HG02798 (cell line): ENCODE measurements at regions not wholly inside any gene's neighbourhood (a gene's known extent, or its start where the extent isn't known, plus 50 kb on each side); places are given as distances from the start of the nearest gene placed in this dataset.
"Not testable (repeated sequence)": the region's sequence is repeated elsewhere in the genome, so short reads cannot be mapped to it uniquely, and the experiment has no call there.

Experiments used
- ATAC-seq: cut with Tn5 transposase; IDR thresholded peaks from one replicate; pipeline ENCODE4 v1.9.1; 2021; ENCODE audit warnings: mild to moderate bottlenecking; ENCODE audit not compliant: unreplicated experiment, poor library complexity

DNA sequence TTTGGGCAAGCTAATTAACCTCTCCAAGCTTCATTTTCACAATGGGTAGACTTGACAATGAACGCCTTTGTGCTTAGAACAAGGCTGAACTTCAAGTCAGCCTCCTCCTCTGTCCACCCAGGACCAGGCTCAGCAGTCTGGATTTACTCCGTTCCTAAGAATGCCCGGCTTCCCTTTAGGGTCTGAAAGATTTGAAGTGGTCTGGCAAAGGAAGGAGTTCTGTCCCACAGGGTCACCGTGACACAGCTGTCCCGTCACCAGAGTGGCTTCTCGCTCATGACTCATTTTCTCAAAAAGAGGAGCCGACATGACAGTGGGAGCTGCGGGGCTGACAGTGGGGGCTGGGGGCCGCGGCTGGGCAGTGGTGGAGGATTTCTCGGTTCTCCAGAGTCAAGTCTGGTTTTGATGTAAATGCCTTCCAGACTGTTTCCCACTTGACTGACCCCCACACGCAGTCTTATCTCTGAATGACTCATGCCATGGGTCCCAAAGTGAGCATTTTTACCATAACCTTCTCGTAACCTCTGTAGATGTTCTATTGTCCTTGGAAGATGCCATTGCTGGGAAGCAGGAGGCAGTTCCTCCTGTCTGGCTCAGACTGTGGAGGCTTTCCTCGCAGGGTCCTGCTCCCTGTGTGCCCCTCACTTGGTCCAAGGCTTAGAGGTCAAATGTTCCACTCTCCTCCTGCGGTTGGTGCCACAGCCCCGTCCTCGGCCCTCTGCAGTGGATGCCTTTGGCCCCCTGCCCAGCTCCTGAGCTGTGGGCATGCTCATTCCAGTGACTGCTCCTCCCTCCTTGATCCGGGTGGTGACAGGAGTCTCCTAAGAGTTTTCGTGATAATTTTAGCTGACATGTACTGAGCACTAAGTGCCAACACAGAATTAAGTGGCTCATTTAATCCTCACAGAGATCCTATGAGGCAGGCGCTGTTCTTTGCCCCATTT is 253.1 kb downstream of the FNDC1 start:
- ATAC-seq, result no peak

DNA sequence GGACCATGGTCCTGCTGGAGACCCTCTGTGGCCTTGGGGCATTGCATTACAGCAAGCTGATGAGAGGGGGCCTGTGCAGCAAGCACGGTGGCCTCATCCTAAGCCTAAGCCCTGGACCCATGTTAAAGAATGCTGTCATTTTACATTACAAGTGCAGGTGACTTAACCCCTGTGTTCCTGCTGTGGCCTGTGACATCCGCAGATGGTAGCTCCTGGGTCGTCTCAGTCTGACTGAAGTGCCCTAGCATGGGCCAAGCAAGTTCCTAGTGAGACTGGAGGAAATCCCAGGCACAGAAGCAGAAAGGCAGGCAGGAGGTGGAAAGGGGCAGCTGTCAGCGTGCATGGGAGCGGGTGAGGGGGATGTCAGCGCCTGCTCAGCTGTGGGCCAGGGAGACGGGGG is 252.4 kb downstream of the FNDC1 start:
- no peak for ATAC-seq

DNA sequence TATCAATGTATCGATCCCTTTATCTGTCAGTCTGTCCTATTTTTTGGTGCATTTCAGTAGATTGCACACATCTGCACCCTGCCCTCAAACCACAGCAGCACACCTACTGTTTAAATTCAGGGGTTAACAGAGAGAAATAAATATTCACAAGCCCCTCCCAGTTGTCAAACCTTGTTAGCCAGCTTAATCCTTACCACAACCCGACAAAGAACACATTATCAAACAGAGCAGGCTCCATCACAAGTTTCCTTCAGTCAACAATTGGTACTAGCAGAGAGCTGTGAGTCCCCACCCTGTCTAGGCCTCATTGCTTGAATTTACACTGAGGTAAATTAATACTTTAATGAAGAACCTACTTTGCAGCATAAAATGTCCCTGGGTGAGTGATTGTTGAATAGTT is 249.8 kb downstream of the FNDC1 start:
- no peak for ATAC-seq

DNA sequence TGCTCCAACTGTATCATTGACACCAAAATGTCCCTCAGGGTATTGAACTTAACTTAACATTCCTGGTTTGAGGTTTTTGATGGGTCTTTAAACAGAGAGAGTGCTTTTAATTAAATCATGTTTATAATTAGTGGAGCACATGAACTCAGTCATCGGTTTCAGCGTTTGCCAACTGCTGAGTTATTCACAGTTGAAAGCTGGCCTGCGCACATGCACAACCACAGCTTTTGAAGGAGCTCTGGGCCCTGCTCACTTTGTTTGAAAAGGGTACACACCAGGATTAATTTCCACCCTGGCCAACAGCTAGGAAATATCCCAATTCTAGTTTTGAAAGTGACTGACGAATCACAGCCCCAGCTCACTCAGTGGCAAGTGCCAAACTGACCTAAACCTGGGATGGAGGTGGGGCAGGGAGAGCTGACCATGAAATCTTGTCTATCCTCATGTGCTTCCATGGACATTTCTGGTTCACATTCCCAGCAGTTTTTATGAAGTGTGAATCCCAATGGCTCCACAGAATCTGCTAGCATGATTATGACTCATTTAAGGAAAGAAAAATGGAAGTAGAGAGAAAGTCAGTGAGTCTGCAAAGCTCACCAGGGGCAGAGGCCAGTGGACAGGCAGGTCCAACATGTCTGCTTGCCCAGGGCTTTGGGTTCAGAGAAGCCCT is 247.8 kb downstream of the FNDC1 start:
- ATAC-seq, result no peak

DNA sequence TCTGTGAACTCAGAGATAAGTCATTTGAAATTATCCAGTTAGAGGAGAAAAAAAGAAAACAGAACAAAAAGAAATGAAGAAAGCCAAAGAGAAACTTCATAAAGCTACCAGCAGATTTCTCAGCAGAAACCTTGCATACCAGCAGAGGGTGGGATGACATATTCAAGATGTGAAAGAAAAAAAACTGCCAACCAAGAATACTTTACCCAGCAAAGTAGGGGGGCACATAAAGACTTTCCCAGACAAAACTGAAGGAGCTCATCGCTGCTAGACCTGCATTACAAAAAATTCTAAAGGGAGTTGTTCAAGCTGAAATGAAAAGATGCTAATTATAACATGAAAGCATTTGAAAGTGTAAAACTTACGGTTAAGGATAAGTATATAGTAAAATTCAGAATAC is 246.3 kb downstream of the FNDC1 start:
- ATAC-seq, result no peak

DNA sequence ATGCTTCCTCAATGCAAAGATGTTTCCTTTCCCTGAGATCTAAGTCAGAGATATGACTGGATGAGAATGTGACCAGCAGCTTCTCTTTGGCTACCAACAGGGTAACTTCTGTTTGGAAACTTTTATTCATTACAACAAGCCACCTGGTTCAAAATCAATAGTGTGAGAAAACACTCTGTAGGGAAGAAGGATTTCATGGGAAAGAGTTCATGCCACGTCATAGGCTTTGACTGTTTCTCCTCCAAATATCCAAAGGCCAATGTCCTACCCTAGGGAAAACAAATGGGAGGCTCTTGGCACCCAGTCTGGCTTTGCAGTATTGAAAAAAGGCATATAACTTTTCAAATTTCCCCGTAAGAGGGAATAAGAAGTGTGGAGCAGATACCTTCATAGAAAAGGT is 245.5 kb downstream of the FNDC1 start:
- no peak for ATAC-seq

DNA sequence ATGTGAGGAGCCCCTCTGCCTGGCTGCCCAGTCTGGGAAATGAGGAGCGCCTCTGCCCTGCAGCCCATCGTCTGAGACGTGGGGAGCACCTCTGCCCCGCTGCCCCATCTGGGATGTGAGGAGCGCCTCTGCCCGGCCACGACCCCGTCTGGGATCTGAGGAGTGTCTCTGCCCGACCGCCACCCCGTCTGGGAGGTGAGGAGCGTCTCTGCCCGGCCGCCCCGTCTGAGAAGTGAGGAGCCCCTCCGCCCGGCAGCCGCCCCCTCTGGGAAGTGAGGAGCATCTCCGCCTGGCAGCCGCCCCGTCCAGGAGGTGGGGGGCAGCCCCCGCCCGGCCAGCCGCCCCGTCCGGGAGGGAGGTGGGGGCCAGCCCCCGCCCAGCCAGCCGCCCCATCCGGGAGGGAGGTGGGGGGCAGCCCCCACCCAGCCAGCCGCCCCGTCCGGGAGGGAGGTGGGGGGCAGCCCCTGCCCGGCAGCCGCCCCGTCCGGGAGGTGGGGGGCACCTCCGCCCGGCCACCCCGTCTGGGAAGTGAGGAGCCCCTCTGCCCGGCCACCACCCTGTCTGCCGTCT is 238.1 kb downstream of the FNDC1 start:
- not testable (repeated sequence) for ATAC-seq

DNA sequence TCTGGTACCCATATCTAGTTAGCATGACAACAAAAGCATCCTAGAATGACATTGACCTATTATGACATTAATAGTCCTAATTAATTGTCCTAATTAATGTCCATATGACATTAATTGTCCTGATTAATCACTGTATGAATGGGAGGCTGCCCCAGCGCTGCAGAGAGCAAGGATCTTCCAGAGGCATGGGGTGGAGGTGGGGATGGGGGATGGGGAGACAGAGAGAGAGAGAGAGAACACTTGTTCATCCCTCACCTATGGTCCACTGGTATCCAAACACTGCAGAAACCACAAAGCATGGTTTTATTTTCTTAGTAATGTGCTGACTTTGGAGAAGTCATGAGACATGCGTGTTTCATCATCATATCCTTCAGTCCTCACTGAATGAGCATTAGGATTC is 235.1 kb downstream of the FNDC1 start:
- no peak for ATAC-seq

DNA sequence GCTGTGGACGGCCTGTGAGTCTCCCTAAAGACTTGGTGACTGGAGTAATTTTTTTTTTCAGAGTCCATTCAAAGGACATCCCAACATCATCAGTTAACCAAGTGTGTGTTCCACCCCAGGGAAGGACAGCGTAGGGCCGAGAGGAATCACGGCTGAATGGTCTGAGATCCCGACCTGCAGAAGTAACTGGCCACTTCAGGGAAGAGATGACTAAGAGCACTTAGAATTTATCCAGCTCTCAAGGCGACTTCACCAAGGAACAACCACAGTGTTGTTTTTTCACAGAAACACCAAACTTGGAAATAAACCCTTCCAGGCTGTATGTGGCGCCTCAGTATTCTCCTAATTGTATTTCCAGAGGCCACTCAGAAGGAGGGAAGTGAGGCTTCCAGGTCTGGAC is 231.6 kb downstream of the FNDC1 start:
- ATAC-seq, result no peak

DNA sequence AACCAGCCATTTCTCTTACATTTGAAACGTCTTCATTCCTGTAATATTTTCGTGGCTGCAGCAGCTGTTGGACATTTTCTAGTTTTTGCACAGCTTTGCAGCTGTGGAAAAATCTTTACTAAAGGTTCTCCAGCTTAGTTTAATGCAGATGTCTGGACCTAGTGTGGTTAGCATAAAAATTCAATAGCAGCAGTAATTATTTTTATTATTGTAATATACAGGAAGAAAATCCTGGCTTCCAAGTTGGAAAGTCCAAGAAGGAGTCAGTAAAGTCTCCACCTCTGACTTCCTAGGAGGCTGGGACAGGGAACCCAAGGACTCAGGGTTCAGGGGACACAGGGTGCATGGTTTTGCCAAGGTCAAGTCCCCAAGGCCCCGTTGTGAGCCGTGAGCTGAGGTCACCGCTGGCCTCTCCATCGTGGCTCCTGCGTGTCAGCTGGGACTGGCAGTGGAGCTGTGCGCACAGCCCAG is 230.6 kb downstream of the FNDC1 start:
- ATAC-seq, result no peak

DNA sequence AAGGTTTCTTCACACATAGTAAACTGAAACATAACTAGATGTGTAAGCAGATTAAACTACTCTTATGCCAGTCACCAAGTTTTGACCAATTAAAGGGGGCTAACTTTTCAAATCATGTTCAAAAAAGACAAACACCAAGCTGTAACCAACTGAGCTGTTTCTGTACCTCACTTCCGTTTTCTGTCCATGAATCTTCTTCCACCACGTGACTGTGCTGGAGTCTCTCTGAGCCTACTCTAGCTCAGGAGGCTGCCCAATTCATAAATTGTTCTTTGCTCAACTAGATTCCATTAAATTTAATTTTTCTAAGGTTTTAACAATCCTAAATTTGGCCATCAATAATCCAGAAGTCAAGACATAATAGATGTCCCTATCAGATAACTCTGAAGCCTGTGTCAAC is 229.4 kb downstream of the FNDC1 start:
- no peak for ATAC-seq

DNA sequence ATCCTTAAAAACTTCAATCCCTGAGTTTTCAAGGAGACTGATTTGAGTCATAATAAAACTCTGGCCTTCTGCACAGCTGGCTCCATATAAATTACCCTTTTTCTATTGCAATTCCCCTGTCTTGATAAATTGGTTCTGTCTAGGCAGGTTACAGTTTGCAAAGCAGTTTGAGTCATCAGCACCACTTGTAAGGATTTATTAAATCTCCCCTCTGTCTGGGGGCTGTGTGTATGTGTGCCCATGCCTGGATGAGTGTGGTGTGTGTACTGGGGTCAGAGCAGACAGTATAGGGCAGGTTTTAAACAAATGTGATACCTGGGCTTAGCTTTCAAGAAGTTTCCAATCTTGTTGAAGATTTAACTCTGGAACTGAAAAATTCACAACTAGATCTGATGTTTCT is 228.6 kb downstream of the FNDC1 start:
- ATAC-seq, result no peak

DNA sequence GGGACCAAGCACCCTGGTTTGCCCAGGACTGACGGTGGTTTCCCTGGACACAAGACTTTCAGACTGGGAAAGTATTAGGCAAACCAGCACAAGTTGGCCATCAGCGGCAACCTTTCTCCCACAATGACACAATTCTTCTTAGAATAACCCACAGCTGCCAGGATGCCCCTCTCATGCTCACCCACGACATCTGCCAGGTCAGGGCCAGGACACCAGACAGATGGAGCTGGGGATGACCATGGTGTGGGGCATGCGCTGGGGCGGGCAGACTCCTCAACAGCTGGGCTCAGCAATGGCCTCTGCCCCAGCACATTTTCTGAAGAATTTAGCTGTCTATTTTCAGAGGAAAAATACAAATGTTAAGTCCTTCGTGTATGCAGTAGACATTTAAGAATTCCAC is 226.4 kb downstream of the FNDC1 start:
- no peak for ATAC-seq

DNA sequence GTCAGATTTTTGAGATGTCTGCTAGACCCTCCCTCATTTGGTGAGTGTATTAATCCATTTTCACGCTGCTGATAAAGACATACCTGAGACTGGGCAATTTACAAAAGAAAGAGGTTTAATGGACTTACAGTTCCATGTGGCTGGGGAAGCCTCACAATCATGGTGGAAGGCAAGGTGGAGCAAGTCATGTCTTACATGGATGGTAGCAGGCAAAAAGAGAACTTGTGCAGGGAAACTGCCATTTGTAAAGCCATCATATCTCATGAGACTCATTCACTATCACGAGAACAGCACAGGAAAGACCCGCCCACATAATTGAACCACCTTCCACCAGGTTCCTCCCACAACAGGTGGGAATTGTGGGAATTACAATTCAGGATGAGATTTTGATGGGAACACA is 223.5 kb downstream of the FNDC1 start:
- ATAC-seq, result not testable (repeated sequence)

DNA sequence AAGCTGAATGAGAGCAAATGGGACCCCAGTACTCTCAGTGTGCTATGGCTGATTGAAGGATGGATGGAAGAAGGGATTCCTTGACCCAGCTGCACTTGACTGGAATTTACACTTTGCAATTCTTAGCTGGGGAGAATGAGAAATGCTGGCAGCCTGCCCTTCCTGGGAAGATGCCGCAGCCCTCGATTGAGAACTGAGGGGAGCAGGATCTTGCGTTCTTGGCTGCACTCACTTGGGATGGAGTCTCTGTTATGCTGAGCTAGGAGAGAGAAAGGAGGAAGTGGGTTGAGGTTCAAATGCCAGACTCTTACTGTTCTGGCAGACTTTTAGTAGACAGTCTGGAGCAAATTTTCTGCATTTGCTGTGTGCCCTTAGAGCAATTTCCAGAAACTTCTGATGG is 221.2 kb downstream of the FNDC1 start:
- ATAC-seq, result no peak

DNA sequence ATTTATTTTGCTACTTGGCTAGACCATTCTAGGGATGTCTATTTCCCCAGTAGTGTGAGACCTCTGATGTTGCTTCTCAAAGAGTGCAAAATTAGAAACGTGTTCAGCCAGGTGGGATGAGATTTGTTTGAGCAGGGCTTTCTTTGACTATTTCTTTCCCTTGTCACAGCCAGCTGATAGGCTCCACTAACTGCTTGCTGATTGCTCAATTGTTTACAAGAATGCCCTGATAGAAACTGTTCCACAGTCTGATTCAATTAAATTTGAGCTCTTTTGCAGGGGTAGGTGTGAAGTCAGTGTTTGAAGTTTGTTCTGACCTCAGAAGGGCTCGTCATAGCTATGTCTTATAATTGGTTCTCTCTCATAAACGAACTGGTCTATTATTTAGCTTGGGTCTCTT is 220.5 kb downstream of the FNDC1 start:
- ATAC-seq, result no peak

DNA sequence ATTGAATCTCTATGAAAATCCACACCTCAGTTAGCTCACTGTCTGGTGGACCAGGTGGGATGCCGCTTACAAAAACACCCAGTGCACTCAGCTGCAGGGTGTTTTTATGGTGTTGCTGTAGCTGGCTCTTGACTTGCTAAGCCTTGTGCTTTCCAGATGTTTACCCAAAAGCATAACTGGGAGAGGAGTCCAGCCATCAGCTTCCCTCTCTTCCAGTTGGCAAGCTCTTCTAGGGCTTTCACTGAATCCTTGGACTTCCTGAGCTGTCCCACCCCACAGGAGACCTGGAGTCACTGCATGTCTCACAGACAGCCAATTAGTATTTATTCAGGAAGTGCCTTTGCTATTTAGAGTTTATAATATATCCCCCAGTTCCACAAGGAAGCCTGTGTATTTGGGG is 210.9 kb downstream of the FNDC1 start:
- ATAC-seq, result no peak

DNA sequence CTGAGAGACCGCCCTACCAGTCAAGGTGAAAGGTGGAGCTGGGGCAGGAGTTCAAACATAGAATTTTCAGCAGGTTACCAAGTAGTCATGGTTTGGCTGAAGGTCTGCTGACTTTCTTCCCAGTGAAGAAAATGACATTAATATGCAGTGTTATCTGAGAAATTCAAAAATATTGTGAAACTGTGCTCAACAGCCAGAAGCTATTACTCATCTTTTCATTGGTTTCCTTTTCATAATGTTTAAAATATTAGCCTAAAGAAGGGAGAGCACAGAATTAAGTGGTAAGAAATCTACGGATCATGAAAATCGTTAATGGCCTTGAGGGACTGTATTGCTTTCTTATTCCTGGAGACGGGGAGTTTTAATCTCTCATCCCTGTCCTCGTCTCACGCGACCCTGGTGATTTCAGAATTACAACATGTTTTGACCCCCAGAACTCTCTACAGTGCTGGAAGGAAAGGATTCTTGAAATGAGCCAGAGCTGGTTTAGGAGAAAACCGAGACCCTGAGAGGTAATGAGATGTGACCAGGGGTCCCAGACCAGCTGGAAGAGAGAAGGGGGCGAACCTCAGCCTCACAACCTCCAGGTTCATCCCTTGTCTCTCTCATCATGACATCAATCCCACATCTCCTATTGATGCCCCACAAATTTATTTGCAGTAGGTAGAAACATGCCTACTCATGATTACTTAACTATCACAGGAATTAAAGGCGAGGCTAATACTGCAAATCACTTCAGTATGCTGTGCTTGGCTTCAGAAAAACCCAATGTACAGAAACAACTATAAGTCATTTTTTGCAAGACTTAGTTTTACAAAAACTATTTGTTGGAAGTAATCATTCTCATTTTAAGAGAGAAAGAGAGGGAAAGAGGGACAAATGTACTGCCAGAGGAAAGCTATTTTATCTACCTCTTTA is 209.5 kb downstream of the FNDC1 start:
- ATAC-seq, result no peak

DNA sequence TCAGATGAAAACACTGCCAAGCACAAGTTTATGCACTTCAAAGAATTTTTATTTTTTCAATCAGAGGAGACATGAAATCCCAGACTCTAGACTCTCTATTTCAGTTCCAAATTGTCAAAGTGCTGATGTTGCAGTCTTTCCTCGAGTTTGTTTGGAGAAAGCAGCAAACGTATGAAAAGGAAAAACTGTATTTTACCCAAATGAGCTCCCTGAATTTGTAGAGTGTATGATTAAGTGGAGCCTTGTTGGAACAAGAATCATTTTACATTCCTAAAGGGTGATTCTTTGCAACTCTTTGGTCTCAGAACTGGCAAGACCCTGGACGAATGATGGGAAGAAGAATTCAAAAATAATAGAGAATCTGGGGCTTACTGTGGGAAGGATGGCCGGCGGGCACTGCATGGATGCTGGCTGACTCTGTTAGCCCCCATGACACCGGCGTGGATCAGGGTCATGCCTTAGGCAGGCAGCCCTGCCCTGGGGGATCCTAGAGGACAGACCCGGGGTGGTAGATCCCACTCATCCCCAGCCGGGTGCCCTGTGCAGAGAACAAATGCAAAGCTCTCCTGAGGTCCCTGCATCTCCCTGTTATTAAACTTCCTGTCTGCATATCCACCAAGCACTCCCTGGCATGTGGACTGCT is 207.4 kb downstream of the FNDC1 start:
- ATAC-seq, result no peak

DNA sequence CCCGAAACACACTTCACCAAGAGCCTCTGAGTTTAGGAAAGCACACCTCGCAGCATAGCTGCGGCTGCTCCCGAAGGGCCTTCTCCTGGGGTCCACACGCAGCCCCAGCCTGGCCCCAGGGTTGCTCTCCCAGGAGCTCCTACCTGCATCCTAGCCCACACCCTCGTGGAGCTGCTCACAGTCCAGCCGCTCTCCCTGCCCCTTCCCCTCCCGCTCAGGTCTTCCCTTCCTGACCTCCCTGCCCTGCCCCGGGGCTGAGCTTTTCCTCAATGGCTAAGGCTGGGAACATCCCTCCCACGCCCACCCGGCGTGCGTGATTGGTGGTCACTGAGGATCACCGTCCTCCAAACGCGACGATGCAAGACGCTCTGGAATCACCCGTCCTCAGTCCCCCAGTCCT is 205.8 kb downstream of the FNDC1 start:
- no peak for ATAC-seq
